GM19397 (cell line): ENCODE measurements at regions not wholly inside any gene's neighbourhood (a gene's known extent, or its start where the extent isn't known, plus 50 kb on each side); places are given as distances from the start of the nearest gene placed in this dataset.

Source experiments
- ATAC-seq: cut with Tn5 transposase; IDR thresholded peaks from one replicate; pipeline ENCODE4 v1.9.1; 2021; ENCODE audit warnings: mild to moderate bottlenecking, moderate library complexity; ENCODE audit not compliant: unreplicated experiment

- no peak for ATAC-seq
Observed at GRCh38 chr5:85813146-85813545, 804.6 kb upstream of the COX7C start.

- no peak for ATAC-seq
Observed at GRCh38 chr5:85814596-85814995, 803.1 kb upstream of the COX7C start.

- ATAC-seq = no peak
Observed at GRCh38 chr5:85823462-85824426, 794.0 kb upstream of the COX7C start.

- no peak for ATAC-seq
Observed at GRCh38 chr5:85838781-85839180, 779.0 kb upstream of the COX7C start.

- no peak for ATAC-seq
Observed at GRCh38 chr5:85841653-85842052, 776.1 kb upstream of the COX7C start.

GRCh38 chr5:85843535-85843934, 774.2 kb upstream of the COX7C start:
- ATAC-seq = no peak

GRCh38 chr5:85849411-85849810, 768.3 kb upstream of the COX7C start:
- no peak for ATAC-seq

- ATAC-seq = no peak
Observed at GRCh38 chr5:85865296-85865695, 752.4 kb upstream of the COX7C start.

- no peak for ATAC-seq
Observed at GRCh38 chr5:85868070-85868469, 749.7 kb upstream of the COX7C start.

- ATAC-seq = no peak
Observed at GRCh38 chr5:85893996-85894395, 723.7 kb upstream of the COX7C start.

- ATAC-seq = no peak
Observed at GRCh38 chr5:85896514-85896913, 721.2 kb upstream of the COX7C start.

GRCh38 chr5:85906460-85906859, 711.3 kb upstream of the COX7C start:
- no peak for ATAC-seq

GRCh38 chr5:85910335-85910734, 707.4 kb upstream of the COX7C start:
- ATAC-seq = no peak

GRCh38 chr5:85920984-85921383, 696.8 kb upstream of the COX7C start:
- ATAC-seq = no peak

- no peak for ATAC-seq
Observed at GRCh38 chr5:85921590-85921989, 696.2 kb upstream of the COX7C start.

- no peak for ATAC-seq
Observed at GRCh38 chr5:85927632-85928031, 690.1 kb upstream of the COX7C start.

GRCh38 chr5:85929713-85930112, 688.0 kb upstream of the COX7C start:
- no peak for ATAC-seq

- ATAC-seq = no peak
Observed at GRCh38 chr5:85931220-85931619, 686.5 kb upstream of the COX7C start.

- ATAC-seq = no peak
Observed at GRCh38 chr5:85938201-85938600, 679.5 kb upstream of the COX7C start.

GRCh38 chr5:85951707-85952210, 666.0 kb upstream of the COX7C start:
- ATAC-seq = no peak

GRCh38 chr5:85952680-85953079, 665.1 kb upstream of the COX7C start:
- no peak for ATAC-seq

GRCh38 chr5:85967681-85968080, 650.1 kb upstream of the COX7C start:
- ATAC-seq = no peak
